Astrocyte (in vitro differentiated cells and primary cell): ENCODE measurements at regions not wholly inside any gene's neighbourhood (a gene's known extent, or its start where the extent isn't known, plus 50 kb on each side); places are given as distances from the start of the nearest gene placed in this dataset.

Experiments
- CTCF ChIP-seq: IDR thresholded peaks from 2 replicates; pipeline ENCODE4 v1.5.1; 2011; ENCODE audit warnings: low read depth, mild to moderate bottlenecking, inconsistent platforms, low read length, moderate library complexity; ENCODE audit not compliant: insufficient read depth
- EZH2 ChIP-seq: IDR thresholded peaks from 2 replicates; pipeline ENCODE4 v1.6.1; 2012; ENCODE audit warnings: mild to moderate bottlenecking, low read length, inconsistent platforms; ENCODE audit not compliant: insufficient read depth

- TF ChIP-seq CTCF (no peak), EZH2 (no peak)
Measured at GRCh38 chr10:37680716-37681616, 176.4 kb downstream of the ZNF248 start.
